ENCODE measurements at regions not wholly inside any gene's neighbourhood (a gene's known extent, or its start where the extent isn't known, plus 50 kb on each side); places are given as distances from the start of the nearest gene placed in this dataset.

GRCh38 chr5:84885485-84886258 is 501.0 kb upstream of the EDIL3 start:
- TF ChIP-seq POLR2A (IDR thresholded peaks at IDR 0.05), result no peak
- TF ChIP-seq POLR2AphosphoS5 (IDR thresholded peaks at IDR 0.05; ENCODE audit: insufficient read depth in 1 of 2, low read depth in 1 of 2), result no peak
- TF ChIP-seq CTCF (IDR thresholded peaks at IDR 0.05), result no peak
- no peaks in the 10 kb centered on the region for H3K27me3 ChIP-seq
- DNase-seq (ENCODE audit: extremely low spot score in 2 of 2), result no peak
- H3K36me3 ChIP-seq, result no peaks in the 10 kb centered on the region
- H3K4me3 ChIP-seq, result no peak overlapping the region
- H3K4me1 ChIP-seq, result no peaks in the 10 kb centered on the region
- intact Hi-C loops (cut with DNase I), result no loop called here
- no peaks in the 10 kb centered on the region for H3K9me3 ChIP-seq
- H3K27ac ChIP-seq, result no peak overlapping the region

GRCh38 chr5:84881737-84882136 is 497.1 kb upstream of the EDIL3 start:
- H3K9me3 ChIP-seq, result no peaks in the 10 kb centered on the region
- no peak overlapping the region for H3K27ac ChIP-seq
- no peaks in the 10 kb centered on the region for H3K36me3 ChIP-seq
- H3K4me1 ChIP-seq, result no peaks in the 10 kb centered on the region
- H3K27me3 ChIP-seq, result no peaks in the 10 kb centered on the region
- intact Hi-C loops (cut with DNase I), result no loop called here
- H3K4me3 ChIP-seq, result no peak overlapping the region
- no peak for DNase-seq (ENCODE audit: extremely low spot score in 2 of 2)
- no peak for TF ChIP-seq POLR2AphosphoS5 (IDR thresholded peaks at IDR 0.05; ENCODE audit: insufficient read depth in 1 of 2, low read depth in 1 of 2)
- no peak for TF ChIP-seq POLR2A (IDR thresholded peaks at IDR 0.05)
- TF ChIP-seq CTCF (IDR thresholded peaks at IDR 0.05), result no peak

- DNase-seq (ENCODE audit: extremely low spot score in 2 of 2), result no peak
- Histone ChIP-seq H3K27ac (no peak overlapping the region), H3K4me1 (no peaks in the 10 kb centered on the region), H3K36me3 (no peaks in the 10 kb centered on the region), H3K9me3 (no peaks in the 10 kb centered on the region), H3K27me3 (no peaks in the 10 kb centered on the region), H3K4me3 (no peak overlapping the region)
- TF ChIP-seq POLR2AphosphoS5 (IDR thresholded peaks at IDR 0.05; ENCODE audit: insufficient read depth in 1 of 2, low read depth in 1 of 2) (no peak), POLR2A (IDR thresholded peaks at IDR 0.05) (no peak)
- intact Hi-C loops (cut with DNase I), result no loop called here
These were observed 489.5 kb upstream of the EDIL3 start for GRCh38 chr5:84874196-84874595.

GRCh38 chr5:84872768-84873167 is 488.1 kb upstream of the EDIL3 start:
- Histone ChIP-seq H3K4me3 (no peak overlapping the region), H3K36me3 (no peaks in the 10 kb centered on the region), H3K27ac (no peak overlapping the region), H3K9me3 (no peaks in the 10 kb centered on the region), H3K4me1 (no peaks in the 10 kb centered on the region), H3K27me3 (no peaks in the 10 kb centered on the region)
- no peak for TF ChIP-seq POLR2A (IDR thresholded peaks at IDR 0.05)
- TF ChIP-seq CTCF (IDR thresholded peaks at IDR 0.05), result no peak
- no peak for TF ChIP-seq POLR2AphosphoS5 (IDR thresholded peaks at IDR 0.05; ENCODE audit: insufficient read depth in 1 of 2, low read depth in 1 of 2)
- no peak for DNase-seq (ENCODE audit: extremely low spot score in 2 of 2)
- intact Hi-C loops (cut with DNase I), result no loop called here

- Histone ChIP-seq H3K4me1 (no peaks in the 10 kb centered on the region), H3K27me3 (no peaks in the 10 kb centered on the region), H3K9me3 (no peaks in the 10 kb centered on the region), H3K4me3 (no peak overlapping the region), H3K36me3 (no peaks in the 10 kb centered on the region), H3K27ac (no peak overlapping the region)
- DNase-seq (ENCODE audit: extremely low spot score in 2 of 2), result no peak
- no peak for TF ChIP-seq CTCF (IDR thresholded peaks at IDR 0.05)
- TF ChIP-seq POLR2AphosphoS5 (IDR thresholded peaks at IDR 0.05; ENCODE audit: insufficient read depth in 1 of 2, low read depth in 1 of 2), result no peak
- no peak for TF ChIP-seq POLR2A (IDR thresholded peaks at IDR 0.05)
- intact Hi-C loops (cut with DNase I), result no loop called here
These were observed 485.7 kb upstream of the EDIL3 start for GRCh38 chr5:84870369-84870768.
